ENCODE measurements at regions not wholly inside any gene's neighbourhood (a gene's known extent, or its start where the extent isn't known, plus 50 kb on each side); places are given as distances from the start of the nearest gene placed in this dataset.

DNA sequence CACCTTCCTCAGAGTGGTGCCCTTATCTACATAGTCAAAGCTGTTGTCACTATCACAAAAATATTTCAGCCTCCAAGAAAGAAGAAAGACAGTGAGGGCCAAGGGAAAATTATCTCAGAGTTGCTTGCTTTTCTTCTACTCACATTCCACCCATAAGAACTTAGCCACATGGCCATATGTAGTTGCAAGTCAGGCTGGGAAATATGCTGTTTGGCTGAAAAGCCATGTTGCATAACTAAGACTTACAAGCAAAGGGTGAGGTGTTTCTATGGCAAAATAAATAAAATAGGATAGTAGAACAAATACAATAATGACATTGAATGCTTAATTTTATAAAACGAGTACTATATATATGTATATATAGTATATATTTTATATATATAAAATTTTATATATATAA, 365.9 kb upstream of the PABPC4L start:
- no peaks in the 10 kb centered on the region for H3K4me1 ChIP-seq (ENCODE audit: control insufficient read depth in 1 of 2, low read depth in 2 of 2)
- DNase-seq (ENCODE audit: low spot score) (no peak), ATAC-seq (ENCODE audit: insufficient number of reproducible peaks, low FRiP score, low read depth) (no peak)
- TF ChIP-seq, protein P1, sequence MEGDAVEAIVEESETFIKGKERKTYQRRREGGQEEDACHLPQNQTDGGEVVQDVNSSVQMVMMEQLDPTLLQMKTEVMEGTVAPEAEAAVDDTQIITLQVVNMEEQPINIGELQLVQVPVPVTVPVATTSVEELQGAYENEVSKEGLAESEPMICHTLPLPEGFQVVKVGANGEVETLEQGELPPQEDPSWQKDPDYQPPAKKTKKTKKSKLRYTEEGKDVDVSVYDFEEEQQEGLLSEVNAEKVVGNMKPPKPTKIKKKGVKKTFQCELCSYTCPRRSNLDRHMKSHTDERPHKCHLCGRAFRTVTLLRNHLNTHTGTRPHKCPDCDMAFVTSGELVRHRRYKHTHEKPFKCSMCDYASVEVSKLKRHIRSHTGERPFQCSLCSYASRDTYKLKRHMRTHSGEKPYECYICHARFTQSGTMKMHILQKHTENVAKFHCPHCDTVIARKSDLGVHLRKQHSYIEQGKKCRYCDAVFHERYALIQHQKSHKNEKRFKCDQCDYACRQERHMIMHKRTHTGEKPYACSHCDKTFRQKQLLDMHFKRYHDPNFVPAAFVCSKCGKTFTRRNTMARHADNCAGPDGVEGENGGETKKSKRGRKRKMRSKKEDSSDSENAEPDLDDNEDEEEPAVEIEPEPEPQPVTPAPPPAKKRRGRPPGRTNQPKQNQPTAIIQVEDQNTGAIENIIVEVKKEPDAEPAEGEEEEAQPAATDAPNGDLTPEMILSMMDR (IDR thresholded peaks at IDR 0.05), result no peak
- H3K9me3 ChIP-seq, result peaks cover 4% of the 10 kb centered on the region
- no peaks in the 10 kb centered on the region for H3K27me3 ChIP-seq (replicated peaks; ENCODE audit: insufficient read depth)
- no peaks in the 10 kb centered on the region for H3K36me3 ChIP-seq
- no peak overlapping the region for H3K27ac ChIP-seq
- H3K4me3 ChIP-seq, result no peak overlapping the region

DNA sequence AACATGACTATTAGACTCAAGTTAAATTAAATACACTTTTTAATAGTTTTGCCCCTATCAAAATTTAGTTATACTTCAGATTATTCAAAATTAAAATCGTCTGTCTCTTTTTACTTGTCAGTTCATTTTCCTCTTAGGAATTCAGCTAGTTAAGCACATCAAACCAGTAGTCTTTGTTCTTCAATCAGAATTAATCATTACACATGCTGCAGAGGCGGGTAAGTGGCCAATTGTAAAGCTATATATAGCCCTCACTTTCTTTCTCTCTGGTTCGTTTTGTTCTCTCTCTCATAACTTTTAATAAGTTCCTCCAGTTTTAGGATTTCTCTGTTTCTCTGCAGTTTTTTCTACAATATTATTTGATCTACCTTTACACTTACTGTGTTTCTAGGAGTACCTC, 359.1 kb upstream of the PABPC4L start:
- no peaks in the 10 kb centered on the region for H3K36me3 ChIP-seq
- no peaks in the 10 kb centered on the region for H3K4me1 ChIP-seq (ENCODE audit: control insufficient read depth in 1 of 2, low read depth in 2 of 2)
- no peak overlapping the region for H3K27ac ChIP-seq
- no peaks in the 10 kb centered on the region for H3K9me3 ChIP-seq
- H3K4me3 ChIP-seq, result no peak overlapping the region
- TF ChIP-seq, protein P1 (IDR thresholded peaks at IDR 0.05), result no peak
- no peak for ATAC-seq (ENCODE audit: insufficient number of reproducible peaks, low FRiP score, low read depth)
- H3K27me3 ChIP-seq (replicated peaks; ENCODE audit: insufficient read depth), result no peaks in the 10 kb centered on the region
- DNase-seq (ENCODE audit: low spot score), result no peak

- Histone ChIP-seq H3K36me3 (no peaks in the 10 kb centered on the region), H3K4me3 (no peak overlapping the region), H3K27me3 (replicated peaks; ENCODE audit: insufficient read depth) (no peaks in the 10 kb centered on the region), H3K9me3 (peaks cover 10% of the 10 kb centered on the region), H3K27ac (no peak overlapping the region), H3K4me1 (ENCODE audit: control insufficient read depth in 1 of 2, low read depth in 2 of 2) (no peaks in the 10 kb centered on the region)
- no peak for ATAC-seq (ENCODE audit: insufficient number of reproducible peaks, low FRiP score, low read depth)
- DNase-seq (ENCODE audit: low spot score), result no peak
- TF ChIP-seq, protein P1 (IDR thresholded peaks at IDR 0.05), result no peak
Observed at GRCh38 chr4:134552063-134552462, 350.5 kb upstream of the PABPC4L start.

DNA sequence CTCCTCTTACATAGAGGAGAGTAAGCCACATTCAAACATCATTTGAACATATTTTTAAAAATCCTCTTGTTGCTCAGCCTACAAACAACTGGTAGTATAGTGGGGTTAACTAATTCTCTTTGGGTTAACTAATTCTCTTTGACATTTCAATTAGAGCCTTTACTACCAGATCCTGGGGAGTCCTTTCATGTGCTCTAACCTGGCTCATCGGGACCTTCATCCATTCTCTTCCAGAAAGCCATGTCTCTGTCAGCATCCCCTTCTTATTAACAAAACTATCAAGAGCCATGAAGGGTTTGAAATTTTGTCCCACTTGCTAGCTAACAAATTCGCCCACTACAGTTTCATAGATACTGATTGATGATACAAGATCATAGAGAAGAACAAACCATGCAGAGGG, 349.8 kb upstream of the PABPC4L start:
- H3K9me3 ChIP-seq, result peaks cover 10% of the 10 kb centered on the region
- no peaks in the 10 kb centered on the region for H3K27me3 ChIP-seq (replicated peaks; ENCODE audit: insufficient read depth)
- no peak for DNase-seq (ENCODE audit: low spot score)
- ATAC-seq (ENCODE audit: insufficient number of reproducible peaks, low FRiP score, low read depth), result no peak
- TF ChIP-seq, protein P1 (IDR thresholded peaks at IDR 0.05), result no peak
- no peak overlapping the region for H3K4me3 ChIP-seq
- H3K4me1 ChIP-seq (ENCODE audit: control insufficient read depth in 1 of 2, low read depth in 2 of 2), result no peaks in the 10 kb centered on the region
- no peaks in the 10 kb centered on the region for H3K36me3 ChIP-seq
- H3K27ac ChIP-seq, result no peak overlapping the region

- Histone ChIP-seq H3K36me3 (no peaks in the 10 kb centered on the region), H3K4me3 (no peak overlapping the region), H3K27ac (no peak overlapping the region), H3K9me3 (peaks cover 10% of the 10 kb centered on the region), H3K4me1 (ENCODE audit: control insufficient read depth in 1 of 2, low read depth in 2 of 2) (no peaks in the 10 kb centered on the region), H3K27me3 (replicated peaks; ENCODE audit: insufficient read depth) (no peaks in the 10 kb centered on the region)
- DNase-seq (ENCODE audit: low spot score) (no peak), ATAC-seq (ENCODE audit: insufficient number of reproducible peaks, low FRiP score, low read depth) (no peak)
- TF ChIP-seq, protein P1 (IDR thresholded peaks at IDR 0.05), result no peak
Observed at GRCh38 chr4:134548052-134548628, 346.6 kb upstream of the PABPC4L start.
